HG03457 (cell line): ENCODE measurements at regions not wholly inside any gene's neighbourhood (a gene's known extent, or its start where the extent isn't known, plus 50 kb on each side); places are given as distances from the start of the nearest gene placed in this dataset.

Experiments
- ATAC-seq: cut with Tn5 transposase; IDR thresholded peaks from one replicate; pipeline ENCODE4 v1.9.1; 2021; ENCODE audit warnings: moderate number of reproducible peaks; ENCODE audit not compliant: unreplicated experiment

DNA sequence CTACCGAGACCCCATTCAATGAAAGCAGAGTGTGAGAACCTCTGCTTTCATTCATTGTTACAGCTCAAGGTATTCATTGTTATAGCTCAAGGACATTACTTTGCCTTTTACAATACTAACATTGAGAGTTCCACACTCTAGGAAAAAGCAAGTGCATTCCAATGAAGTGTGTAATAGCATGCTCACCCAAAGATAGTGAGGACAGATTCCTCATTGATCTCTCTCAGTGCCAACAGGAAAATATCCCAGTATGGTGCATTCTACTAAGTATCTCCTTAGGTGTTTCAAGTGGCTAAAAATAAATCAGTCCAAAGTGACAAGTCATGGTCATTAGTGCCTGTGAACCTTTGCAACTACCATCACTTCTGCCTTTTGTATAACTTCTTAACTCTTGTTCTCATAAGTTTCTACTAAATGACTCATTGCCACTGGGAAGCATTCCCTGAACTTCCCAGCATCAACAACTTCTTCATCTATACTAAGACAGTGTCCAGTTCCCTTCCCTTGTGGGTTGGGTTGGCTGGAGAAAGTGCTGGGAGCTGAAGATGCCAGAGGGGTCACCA is 140.7 kb upstream of the STXBP5 start:
- no peak for ATAC-seq

DNA sequence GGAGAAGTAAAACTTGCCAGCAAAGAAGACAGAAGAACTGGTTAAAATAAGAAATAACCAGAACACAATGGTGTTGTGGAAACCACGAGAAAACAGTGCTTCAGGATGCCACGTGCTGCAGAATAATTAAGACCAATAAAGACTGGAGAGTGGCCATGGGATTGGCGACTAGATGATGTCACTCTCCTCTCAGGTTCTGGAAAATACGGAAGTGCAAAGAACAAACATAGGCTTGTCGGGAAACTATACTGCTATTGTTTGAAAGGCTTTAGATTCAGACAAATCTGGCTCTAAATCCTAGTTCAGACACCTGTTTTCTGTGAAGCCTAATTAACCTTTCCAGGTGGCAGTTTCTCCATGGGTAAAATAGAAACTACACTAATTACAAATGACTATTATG is 138.4 kb upstream of the STXBP5 start:
- ATAC-seq = no peak

DNA sequence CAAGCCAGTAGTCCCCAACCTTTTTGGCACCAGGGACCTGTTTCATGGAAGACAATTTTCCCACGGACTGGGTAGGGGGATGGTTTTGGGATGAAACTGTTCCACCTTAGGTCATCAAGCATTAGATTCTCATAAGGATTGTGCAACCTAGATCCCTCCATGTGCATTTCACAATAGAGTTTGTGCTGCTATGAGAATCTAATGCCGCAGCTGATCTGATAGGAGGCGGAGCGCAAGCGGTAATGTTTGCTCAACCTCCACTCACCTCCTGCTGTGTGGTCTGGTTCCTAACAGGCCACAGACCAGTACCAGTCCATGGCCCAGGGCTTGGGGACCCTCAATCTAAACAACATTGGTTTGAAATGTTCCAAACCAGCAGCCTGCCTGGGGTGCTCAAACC is 137.0 kb upstream of the STXBP5 start:
- no peak for ATAC-seq

DNA sequence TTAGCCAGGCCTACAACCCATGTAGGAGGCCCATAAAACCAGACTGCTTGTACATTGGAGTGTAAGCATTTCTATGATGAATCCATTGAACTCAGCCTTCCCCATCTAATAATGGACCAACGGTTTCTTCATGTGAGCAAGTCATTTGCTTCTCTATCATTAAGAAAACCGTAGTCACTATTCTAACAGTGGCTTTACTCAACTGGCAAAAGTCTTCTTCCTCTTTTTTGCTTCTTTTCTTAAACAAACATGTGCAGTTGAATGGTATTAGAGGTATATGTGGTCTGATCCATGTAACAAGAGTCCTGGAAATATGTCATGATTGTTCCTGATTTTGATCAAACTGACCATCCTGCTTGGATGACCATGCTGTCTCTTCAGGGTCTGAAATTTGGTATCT is 132.4 kb upstream of the STXBP5 start:
- no peak for ATAC-seq

DNA sequence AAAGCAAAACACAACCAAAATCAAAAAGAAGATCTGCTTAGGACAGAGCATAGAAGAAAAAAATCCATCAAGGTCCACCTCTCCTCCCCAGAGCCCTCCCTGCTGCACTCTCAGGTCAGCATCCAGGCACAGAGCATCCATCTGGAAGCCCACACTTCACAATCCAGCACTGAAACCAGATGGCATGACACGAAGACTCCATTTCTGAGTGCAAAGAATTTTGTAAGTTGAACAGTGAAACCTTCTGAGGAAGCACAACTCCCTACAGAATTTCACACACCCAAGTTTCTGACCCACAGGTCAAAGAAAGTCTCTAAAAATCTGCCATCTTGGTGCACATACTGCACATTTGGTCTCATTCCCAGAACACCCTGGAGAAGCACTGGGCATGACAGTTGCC is 128.8 kb upstream of the STXBP5 start:
- ATAC-seq = no peak

DNA sequence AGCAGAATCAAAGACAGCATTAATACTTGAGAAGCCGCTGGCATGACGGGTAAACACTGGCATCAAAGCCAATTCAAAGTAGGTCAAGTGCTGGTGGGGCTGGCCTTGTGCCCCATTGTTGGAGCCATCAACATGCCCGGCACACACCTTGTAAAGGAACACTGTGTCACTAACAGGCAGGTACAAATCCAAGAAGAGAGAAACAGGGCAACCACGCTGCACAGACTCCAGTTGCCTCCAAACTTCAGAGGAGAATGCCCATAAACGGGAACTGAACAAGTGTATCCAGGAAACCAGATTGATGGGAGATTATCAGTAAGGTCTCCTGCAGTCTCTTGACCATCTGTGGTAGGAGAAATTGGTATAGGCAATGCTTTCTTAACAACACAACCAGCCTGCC is 127.0 kb upstream of the STXBP5 start:
- ATAC-seq = no peak

DNA sequence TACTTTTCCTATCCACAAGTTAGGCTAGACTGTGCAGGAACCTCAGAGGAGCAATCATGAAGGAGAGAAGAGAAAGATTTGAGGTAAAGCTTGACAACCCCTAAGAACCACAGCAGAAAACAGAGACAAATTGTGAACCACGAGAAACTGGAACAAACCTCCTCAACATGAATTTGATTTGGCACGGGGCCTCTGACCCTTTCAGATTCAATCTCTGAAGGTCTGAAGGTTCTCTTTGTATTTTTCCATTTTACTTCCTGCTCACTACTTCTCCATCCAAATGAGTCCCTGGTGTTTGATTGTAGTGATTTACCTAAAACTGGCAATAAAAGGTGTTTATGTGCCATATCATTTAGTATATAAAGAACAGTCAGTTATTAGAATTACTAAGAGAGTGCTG is 126.1 kb upstream of the STXBP5 start:
- no peak for ATAC-seq

DNA sequence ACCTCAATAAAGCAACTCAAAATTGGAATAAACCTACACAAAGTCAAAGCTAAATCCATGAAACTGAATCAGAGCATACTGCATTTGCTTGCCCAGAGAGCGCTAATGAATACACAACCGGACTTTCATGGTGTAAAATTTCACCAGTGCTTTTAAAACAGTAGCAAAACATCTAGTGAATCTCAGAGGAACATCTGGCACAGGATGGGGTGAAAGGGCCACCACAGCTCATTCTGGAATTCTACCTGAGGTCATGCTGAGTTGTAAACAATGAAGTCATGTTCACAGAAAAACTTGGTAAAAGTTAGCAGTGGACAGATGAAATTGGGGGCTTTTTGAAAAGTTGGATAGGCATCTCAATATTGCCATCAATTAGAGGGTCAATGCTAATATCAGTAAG is 125.6 kb upstream of the STXBP5 start:
- ATAC-seq = no peak

DNA sequence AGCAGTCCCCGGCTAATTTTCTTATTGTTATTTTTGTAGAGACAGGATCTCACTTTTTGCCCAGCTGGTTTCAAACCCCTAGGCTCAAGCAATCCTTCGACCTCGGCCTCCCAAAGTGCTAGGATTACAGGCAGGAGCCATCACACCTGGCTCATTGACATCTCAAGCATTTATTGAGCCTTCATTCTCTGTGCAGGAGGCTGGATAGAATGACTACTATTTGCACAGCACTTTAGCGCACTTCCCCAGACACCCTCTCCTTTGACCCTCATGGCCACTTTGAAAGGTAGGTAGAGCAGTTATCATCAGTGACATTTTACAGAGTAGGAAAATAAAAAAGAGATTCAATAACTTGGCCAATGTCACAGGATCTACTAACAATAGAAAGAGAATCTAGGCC is 124.0 kb upstream of the STXBP5 start:
- no peak for ATAC-seq

DNA sequence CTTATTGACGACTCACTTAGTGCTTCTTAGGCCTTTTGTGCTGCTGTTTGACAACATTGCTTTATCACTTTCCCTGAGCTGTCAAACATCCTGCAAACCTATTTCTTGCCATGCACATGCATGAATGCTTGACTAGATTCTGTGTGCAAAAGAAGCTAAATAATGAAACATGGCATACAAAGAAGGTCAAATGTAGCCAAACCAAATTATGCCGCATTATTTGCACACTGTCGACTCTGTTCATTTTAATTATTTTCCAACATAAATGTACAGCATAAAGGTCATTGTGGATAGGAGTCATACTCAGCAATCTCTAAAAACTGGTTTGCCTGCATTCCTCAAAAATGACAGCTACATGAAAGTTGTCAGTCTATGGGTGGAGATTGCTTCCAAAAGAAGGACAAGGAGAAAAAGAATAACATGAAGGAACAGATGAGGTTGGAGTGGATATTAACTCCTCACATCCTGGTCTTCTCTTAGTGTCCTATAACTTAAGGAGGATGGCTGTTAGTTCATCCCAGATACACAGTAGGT is 123.1 kb upstream of the STXBP5 start:
- no peak for ATAC-seq

DNA sequence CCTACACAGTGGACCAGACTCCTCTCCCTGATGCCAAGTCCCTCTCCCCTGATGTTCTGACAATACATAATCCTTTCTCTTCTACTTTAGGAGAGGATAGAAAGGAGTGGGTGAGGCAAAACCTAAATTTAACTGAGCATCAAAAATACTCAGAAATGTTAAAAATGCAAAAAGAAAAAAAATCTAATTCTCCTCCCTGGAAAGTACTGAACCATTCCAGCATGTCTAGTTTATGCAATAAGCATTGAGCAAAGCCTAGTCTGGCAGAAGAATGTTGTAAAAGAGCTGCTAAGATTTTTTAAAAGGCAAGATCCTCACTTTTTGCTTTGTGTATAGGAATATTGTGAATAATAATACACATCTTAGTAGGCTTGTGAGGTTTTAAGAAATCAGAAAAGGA is 116.6 kb upstream of the STXBP5 start:
- no peak for ATAC-seq

DNA sequence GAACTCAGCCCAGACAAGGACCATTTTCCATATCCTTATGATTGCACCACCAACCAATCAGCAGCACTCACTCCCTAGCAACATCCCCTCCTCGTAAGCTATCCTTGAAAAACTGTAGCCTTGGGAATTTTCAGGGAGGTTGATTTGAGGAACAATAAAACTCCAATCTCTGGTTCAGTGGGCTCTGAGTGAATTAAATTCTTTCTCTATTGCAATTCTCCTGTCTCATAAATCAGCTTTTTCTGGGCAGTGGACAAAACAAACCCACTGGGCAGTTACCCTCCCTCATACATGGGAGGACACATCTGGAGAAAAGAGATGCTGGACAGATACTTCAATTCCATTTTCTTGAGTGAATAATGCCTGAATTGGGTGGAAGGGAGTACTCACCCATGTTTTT is 115.4 kb upstream of the STXBP5 start:
- no peak for ATAC-seq

DNA sequence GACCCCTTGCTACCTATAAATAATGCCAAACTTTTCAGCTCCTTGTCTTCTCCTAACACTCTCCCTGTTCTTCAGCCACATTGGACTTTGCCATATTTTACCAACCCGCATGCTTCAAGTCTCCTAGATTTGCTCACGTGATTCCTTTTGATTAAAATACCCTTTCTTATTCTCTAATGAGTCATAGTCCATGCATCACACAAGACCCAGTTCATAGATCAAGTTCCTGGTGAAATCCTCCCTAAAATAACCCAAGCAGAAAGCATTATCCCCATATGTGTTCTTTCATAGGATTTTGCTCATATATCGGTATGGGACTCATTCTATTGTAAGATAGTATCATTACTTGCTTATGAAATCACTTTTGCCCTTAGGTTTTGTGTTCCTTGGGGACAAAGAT is 108.9 kb upstream of the STXBP5 start:
- no peak for ATAC-seq

DNA sequence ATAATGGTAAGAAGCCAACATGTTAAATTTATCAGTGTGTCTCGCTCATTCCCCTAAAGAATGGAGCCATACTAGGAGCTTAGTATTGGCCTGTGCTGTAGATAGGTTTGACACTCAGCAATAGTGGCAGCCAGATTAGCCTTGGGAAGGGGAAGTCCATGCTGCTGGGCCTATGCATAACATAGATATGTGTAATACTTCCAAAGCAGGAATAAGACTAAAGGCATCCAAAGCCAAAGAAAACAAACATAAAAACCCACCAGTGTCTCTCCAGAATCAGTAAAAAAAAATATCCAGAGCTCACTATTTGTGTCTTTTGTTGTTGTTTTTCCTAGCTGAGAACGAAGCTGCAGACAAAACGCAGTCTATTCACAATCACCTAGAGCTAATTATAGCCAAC is 104.2 kb upstream of the STXBP5 start:
- ATAC-seq = no peak

DNA sequence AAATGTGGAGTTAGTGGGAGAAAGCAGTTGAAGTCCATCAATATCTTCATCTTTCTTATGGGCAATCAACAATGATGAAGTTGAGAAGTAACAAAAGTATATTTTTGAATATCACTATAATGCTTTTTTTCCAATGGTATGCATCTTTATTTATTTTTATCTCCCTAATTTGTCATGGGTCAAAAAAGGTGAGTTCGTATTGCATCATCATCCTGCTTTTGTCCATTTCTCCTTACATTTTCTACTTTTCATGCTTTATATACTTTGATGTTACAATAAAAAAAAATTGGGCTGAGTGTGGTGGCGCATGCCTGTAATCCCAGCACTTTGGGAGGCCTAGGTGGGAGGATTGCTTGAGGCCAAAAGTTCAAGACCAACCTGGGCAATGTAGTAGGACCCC is 101.2 kb upstream of the STXBP5 start:
- ATAC-seq = no peak

DNA sequence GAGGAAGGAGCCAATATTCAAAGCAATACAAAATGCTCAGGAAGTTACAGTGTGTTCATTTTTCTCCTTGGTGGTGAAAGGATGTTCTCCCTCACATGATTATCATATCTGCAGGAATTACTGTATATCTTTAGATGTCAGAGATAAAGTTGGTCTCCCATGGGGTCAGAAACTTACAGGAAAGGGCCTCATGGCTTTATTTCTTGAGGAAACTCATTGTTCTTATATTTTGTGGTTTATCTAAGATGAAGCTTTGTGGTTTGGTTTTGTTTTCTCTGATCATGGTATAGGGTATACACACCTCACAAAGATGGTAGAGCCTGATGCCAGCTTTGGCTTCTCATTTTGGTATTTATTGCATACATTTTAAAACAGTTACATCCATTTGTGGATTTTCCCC is 100.5 kb upstream of the STXBP5 start:
- ATAC-seq = no peak

DNA sequence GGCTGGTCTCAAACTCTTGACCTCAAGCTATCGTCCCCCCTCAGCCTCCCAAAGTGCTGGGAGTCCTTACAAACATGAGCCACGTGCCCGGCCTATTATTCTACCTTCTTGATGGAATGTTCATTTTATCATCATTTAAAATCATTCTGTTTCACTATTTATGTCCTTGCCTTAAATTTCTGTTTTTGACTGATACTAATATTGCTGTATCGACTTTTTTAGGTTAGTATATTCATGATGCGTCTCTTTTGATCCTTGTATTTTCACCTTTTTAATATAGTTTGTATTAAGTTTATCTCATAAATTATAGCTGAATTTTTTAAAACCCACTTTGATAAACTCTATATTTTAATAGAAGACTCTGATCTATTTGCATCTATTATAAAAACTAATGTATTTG is 98.4 kb upstream of the STXBP5 start:
- ATAC-seq = no peak

DNA sequence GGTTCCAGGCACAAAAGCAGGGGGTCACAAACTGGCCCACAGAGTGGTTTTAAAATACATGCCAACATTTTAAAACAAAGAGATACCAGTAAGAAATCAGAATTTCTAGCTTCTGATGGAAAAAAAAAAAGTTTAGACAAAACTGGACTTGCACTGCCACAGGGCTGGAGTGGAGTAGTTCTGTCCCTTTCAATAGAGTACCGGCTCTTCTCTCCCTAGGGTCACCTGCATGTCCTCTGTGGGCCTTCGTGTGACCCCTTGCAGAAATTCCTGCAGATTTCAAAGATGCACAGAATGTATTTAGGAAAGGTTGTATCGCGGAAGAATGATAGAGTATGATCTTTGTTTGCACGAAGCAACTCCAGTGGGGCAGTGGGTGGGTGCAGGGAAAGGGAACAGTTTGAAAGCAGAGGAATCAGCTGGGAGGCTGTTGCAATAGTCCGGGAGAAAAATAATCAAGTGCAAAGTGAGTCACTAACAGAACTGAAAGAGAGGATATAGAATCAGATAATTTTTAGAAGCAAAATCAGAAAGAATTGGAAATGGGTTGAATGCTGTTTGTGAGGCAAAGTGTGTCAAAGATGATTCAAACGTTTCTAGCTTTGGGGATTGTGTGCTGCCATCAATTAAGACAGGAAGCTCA is 97.3 kb upstream of the STXBP5 start:
- ATAC-seq = no peak

DNA sequence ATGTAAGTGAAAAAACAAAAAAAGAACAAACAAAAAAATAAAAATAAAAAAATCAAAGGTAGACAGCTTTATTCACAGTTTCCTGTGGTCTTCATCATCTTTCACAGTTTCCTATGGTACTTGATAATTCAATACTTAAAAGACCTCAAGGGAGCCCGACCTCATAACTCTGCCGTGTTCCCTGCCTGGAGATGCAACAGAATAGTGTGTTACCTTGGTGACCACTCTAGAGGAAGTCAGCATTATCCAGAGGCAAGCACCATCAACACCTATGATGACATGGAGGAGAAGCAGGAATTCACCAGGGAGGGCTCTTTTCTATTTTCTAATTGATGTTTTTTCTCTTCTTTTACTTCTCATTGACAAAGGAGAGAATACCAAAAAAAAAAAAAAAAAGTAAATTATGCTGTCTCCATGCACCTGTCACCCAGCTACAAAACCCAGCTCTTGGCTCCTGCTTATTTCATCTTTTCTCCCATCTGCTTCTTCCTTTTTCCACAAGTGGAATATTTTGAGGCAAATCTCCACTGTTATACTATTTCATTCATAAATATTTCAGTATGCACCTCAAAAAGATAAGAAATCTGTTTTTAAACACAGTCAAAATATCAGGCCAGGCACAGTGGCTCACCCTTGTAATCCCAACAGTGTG is 95.8 kb upstream of the STXBP5 start:
- no peak for ATAC-seq

DNA sequence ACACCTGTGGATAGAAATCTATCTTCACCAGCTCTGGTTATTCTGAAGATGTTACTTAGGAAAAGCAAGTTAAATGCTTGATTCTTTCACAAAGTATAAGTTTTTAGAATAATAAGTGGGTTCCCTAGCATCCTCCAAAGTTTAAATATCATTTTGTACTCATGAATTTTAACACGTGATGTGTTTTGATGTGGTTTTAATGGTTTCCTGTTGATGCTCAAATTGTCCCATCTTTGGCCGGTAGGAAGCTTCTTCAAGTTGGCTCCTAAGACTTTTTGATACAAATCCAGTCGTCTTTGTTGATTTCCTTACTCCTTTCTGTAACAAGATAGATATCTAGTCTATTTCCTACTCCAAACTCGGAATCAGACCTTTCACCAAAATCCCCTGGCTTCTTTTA is 94.5 kb upstream of the STXBP5 start:
- ATAC-seq = no peak

DNA sequence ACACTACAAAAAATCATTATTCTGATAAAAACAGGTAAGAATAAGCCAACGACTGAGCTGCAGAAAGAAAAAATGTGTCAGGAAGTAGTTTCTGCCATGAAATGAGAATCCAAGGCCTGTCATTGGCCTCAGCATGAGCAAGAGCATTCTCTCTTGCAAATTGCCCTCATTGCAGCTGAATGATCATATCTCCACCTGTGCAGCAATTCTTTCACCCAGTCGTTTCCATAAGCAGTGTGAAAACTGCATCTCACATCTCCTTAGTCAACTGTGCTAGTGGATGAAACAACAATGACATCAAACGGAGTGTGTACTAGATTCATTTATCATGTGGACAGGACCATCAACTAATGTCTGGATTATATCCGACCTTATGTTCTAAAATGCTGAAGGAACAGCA is 88.2 kb upstream of the STXBP5 start:
- no peak for ATAC-seq

DNA sequence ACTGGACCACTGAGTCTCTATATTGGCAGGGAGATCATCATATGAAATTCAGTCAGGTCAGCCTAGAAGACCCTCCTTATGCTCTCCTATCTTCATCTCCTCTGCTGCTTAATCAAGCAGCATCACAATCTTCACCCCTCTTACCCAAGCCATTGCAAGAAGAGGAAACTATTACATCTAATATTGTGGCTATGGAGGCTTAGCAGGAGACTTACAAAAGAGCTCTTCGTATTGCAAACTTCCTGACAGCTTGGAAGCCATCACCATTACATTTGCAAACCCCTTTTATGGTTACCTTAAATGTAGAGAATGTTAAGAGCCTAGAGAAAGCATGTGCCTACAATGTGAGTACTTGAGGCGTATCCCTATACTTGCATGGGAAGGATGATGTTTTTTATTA is 87.2 kb upstream of the STXBP5 start:
- no peak for ATAC-seq

DNA sequence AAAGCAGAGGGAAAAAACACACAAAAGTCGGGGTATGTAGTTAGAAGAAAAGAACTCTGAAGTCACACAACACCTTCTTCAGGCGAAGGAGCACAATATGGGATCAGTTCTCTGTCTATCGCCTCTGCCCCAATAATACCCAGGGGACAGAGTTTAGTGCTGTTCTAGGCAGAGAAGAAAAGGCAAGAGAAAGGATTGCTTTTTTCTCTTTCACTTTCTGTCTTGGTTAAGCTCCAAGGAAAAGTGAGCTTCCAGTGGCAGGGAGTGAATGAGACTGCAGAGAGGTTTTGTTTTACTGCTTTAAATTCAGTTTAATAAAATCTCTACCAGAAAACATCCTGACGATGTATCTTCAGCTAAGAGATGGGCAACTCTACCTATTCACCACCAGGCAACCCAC is 86.6 kb upstream of the STXBP5 start:
- ATAC-seq = no peak
